ENCODE measurements at regions not wholly inside any gene's neighbourhood (a gene's known extent, or its start where the extent isn't known, plus 50 kb on each side); places are given as distances from the start of the nearest gene placed in this dataset.

GRCh38 chr5:74367934-74368333 lies 272.6 kb downstream of the ENC1 start:
- Mint-ChIP-seq H3K4me1 (ENCODE audit: low read depth) (peaks cover 17% of the 10 kb centered on the region), H3K27ac (ENCODE audit: unreplicated experiment) (peak overlapping the region; percentile 18), H3K27me3 (ENCODE audit: low read depth) (no peaks in the 10 kb centered on the region), H3K4me3 (ENCODE audit: unreplicated experiment) (no peak overlapping the region), H3K9me3 (ENCODE audit: low read depth) (peaks cover 8% of the 10 kb centered on the region), H3K36me3 (ENCODE audit: low read depth) (no peaks in the 10 kb centered on the region)
- DNase-seq (ENCODE audit: low spot score), result no peak
- no peak for TF ChIP-seq CTCF (IDR thresholded peaks at IDR 0.05)

- Mint-ChIP-seq H3K9me3 (ENCODE audit: low read depth) (peaks cover 8% of the 10 kb centered on the region), H3K27ac (ENCODE audit: unreplicated experiment) (no peak overlapping the region), H3K4me3 (ENCODE audit: unreplicated experiment) (no peak overlapping the region), H3K4me1 (ENCODE audit: low read depth) (peaks cover 17% of the 10 kb centered on the region), H3K36me3 (ENCODE audit: low read depth) (no peaks in the 10 kb centered on the region), H3K27me3 (ENCODE audit: low read depth) (no peaks in the 10 kb centered on the region)
- no peak for DNase-seq (ENCODE audit: low spot score)
- no peak for TF ChIP-seq CTCF (IDR thresholded peaks at IDR 0.05)
Observed at GRCh38 chr5:74367241-74367733, 273.2 kb downstream of the ENC1 start.

- TF ChIP-seq CTCF (IDR thresholded peaks at IDR 0.05), result no peak
- Mint-ChIP-seq H3K4me3 (ENCODE audit: unreplicated experiment) (no peak overlapping the region), H3K4me1 (ENCODE audit: low read depth) (peaks cover 17% of the 10 kb centered on the region), H3K27ac (ENCODE audit: unreplicated experiment) (no peak overlapping the region), H3K9me3 (ENCODE audit: low read depth) (peaks cover 8% of the 10 kb centered on the region), H3K36me3 (ENCODE audit: low read depth) (no peaks in the 10 kb centered on the region), H3K27me3 (ENCODE audit: low read depth) (no peaks in the 10 kb centered on the region)
- DNase-seq (ENCODE audit: low spot score), result no peak
Observed at GRCh38 chr5:74365723-74366122, 274.8 kb downstream of the ENC1 start.

GRCh38 chr5:74364507-74364906 lies 276.0 kb downstream of the ENC1 start:
- no peak overlapping the region for H3K27ac Mint-ChIP-seq (ENCODE audit: unreplicated experiment)
- H3K36me3 Mint-ChIP-seq (ENCODE audit: low read depth), result no peaks in the 10 kb centered on the region
- peaks cover 17% of the 10 kb centered on the region for H3K4me1 Mint-ChIP-seq (ENCODE audit: low read depth)
- H3K27me3 Mint-ChIP-seq (ENCODE audit: low read depth), result no peaks in the 10 kb centered on the region
- no peak for TF ChIP-seq CTCF (IDR thresholded peaks at IDR 0.05)
- H3K9me3 Mint-ChIP-seq (ENCODE audit: low read depth), result peaks cover 8% of the 10 kb centered on the region
- no peak overlapping the region for H3K4me3 Mint-ChIP-seq (ENCODE audit: unreplicated experiment)
- no peak for DNase-seq (ENCODE audit: low spot score)

GRCh38 chr5:74363603-74364205 lies 276.8 kb downstream of the ENC1 start:
- Mint-ChIP-seq H3K9me3 (ENCODE audit: low read depth) (peaks cover 8% of the 10 kb centered on the region), H3K27ac (ENCODE audit: unreplicated experiment) (no peak overlapping the region), H3K27me3 (ENCODE audit: low read depth) (no peaks in the 10 kb centered on the region), H3K4me3 (ENCODE audit: unreplicated experiment) (no peak overlapping the region), H3K4me1 (ENCODE audit: low read depth) (peaks cover 17% of the 10 kb centered on the region), H3K36me3 (ENCODE audit: low read depth) (no peaks in the 10 kb centered on the region)
- no peak for DNase-seq (ENCODE audit: low spot score)
- TF ChIP-seq CTCF (IDR thresholded peaks at IDR 0.05), result no peak
